GM23338 (cell line): ENCODE measurements at regions not wholly inside any gene's neighbourhood (a gene's known extent, or its start where the extent isn't known, plus 50 kb on each side); places are given as distances from the start of the nearest gene placed in this dataset.

ENCODE experiments used
- ATAC-seq: fragments of 200-7000 bp; cut with Tn5 transposase; 3 replicates; pipeline ENCODE4 v1.9.1; 2020
- DNase-seq: peaks from one replicate; pipeline ENCODE4 v3.0.0-alpha.2; 2015; ENCODE audit warnings: low spot score
- H2AFZ ChIP-seq: fragments of 200-600 bp; sonication (generic); 2 replicates; pipeline ENCODE4 v1.8.0; 2016; ENCODE audit warnings: antibody characterized with exemption, mild to moderate bottlenecking, moderate library complexity
- H3F3A ChIP-seq: fragments of 200-600 bp; sonication (generic); replicated peaks from 2 replicates; pipeline ENCODE4 v1.8.0; 2017; ENCODE audit warnings: antibody characterized with exemption, mixed run types, low read depth
- H3K27ac ChIP-seq: fragments of 200-600 bp; sonication (generic); 2 replicates; pipeline ENCODE4 v1.6.1; 2016; ENCODE audit warnings: low read depth
- H3K27me3 ChIP-seq: fragments of 200-600 bp; sonication (generic); 2 replicates; pipeline ENCODE4 v1.8.0; 2016; ENCODE audit warnings: mild to moderate bottlenecking, mixed run types, moderate library complexity; ENCODE audit not compliant: insufficient read depth
- H3K36me3 ChIP-seq: fragments of 200-600 bp; sonication (generic); 2 replicates; pipeline ENCODE4 v1.8.0; 2016; ENCODE audit warnings: mild to moderate bottlenecking; ENCODE audit not compliant: insufficient read depth
- H3K4me1 ChIP-seq: fragments of 200-600 bp; sonication (generic); 2 replicates; pipeline ENCODE4 v1.8.0; 2016; ENCODE audit warnings: mild to moderate bottlenecking, moderate library complexity; ENCODE audit not compliant: insufficient read depth
- H3K4me2 ChIP-seq: fragments of 200-600 bp; sonication (generic); 2 replicates; pipeline ENCODE4 v1.7.1; 2017; ENCODE audit warnings: mixed run types
- H3K4me3 ChIP-seq: fragments of 200-600 bp; sonication (generic); 2 replicates; pipeline ENCODE4 v1.6.1; 2016; ENCODE audit warnings: mixed run types
- H3K79me2 ChIP-seq: fragments of 200-600 bp; sonication (generic); replicated peaks from 2 replicates; pipeline ENCODE4 v1.8.0; 2017; ENCODE audit warnings: mild to moderate bottlenecking; ENCODE audit not compliant: insufficient read depth
- H3K9me2 ChIP-seq: fragments of 200-600 bp; sonication (generic); 2 replicates; pipeline ENCODE4 v1.8.0; 2017; ENCODE audit not compliant: insufficient read depth
- H4K20me1 ChIP-seq: fragments of 200-600 bp; sonication (generic); replicated peaks from 2 replicates; pipeline ENCODE4 v1.8.0; 2017; ENCODE audit warnings: mild to moderate bottlenecking; ENCODE audit not compliant: insufficient read depth
- H3K27ac Mint-ChIP-seq: 2 replicates; pipeline ENCODE4 v1.8.0; 2020; ENCODE audit warnings: inconsistent platforms, mild to moderate bottlenecking, moderate library complexity, mixed read lengths
- H3K27me3 Mint-ChIP-seq: 3 replicates; pipeline ENCODE4 v1.8.0; 2022; ENCODE audit warnings: low read depth, mild to moderate bottlenecking, moderate library complexity, mixed read lengths, inconsistent platforms; ENCODE audit not compliant: insufficient read depth, poor library complexity
- H3K36me3 Mint-ChIP-seq: 3 replicates; pipeline ENCODE4 v1.8.0; 2021; ENCODE audit warnings: low read depth, mild to moderate bottlenecking, inconsistent platforms, moderate library complexity, mixed read lengths
- H3K4me1 Mint-ChIP-seq: 3 replicates; pipeline ENCODE4 v1.8.0; 2020; ENCODE audit warnings: mild to moderate bottlenecking, inconsistent platforms, mixed read lengths
- H3K4me3 Mint-ChIP-seq: 3 replicates; pipeline ENCODE4 v1.8.0; 2021; ENCODE audit warnings: moderate library complexity, mild to moderate bottlenecking, inconsistent platforms, mixed read lengths
- H3K9me3 Mint-ChIP-seq: 3 replicates; pipeline ENCODE4 v1.8.0; 2020; ENCODE audit warnings: moderate library complexity, mild to moderate bottlenecking, inconsistent platforms, mixed read lengths
- CREB1 ChIP-seq: fragments of 250-450 bp; sonication (Bioruptor Pico); IDR thresholded peaks from 2 replicates; pipeline ENCODE4 v1.5.0; 2020; ENCODE audit warnings: low read depth, mild to moderate bottlenecking, moderate library complexity
- CTCF ChIP-seq, 2 experiments: fragments of 200-600 bp in 1 of 2; sonication (generic) in 1 of 2; conservative IDR thresholded peaks; 2 replicates each; pipeline versions ENCODE4 v1.5.1 to v1.6.1; 2016 to 2017; ENCODE audit warnings: antibody characterized with exemption in 2 of 2, low read depth in 2 of 2, mild to moderate bottlenecking in 2 of 2, moderate library complexity in 1 of 2
- ETS1 ChIP-seq: IDR thresholded peaks from 2 replicates; pipeline ENCODE4 v1.6.1; 2016; ENCODE audit warnings: antibody characterized with exemption
- EZH2 ChIP-seq: fragments of 200-600 bp; sonication (generic); IDR thresholded peaks from one replicate; pipeline ENCODE4 v1.8.0; 2017; ENCODE audit warnings: antibody characterized with exemption, mild to moderate bottlenecking, low read depth; ENCODE audit not compliant: unreplicated experiment
- EZH2phosphoT487 ChIP-seq: fragments of 200-600 bp; sonication (generic); IDR thresholded peaks from one replicate; pipeline ENCODE4 v1.8.1; 2018; ENCODE audit warnings: antibody characterized with exemption; ENCODE audit not compliant: unreplicated experiment
- JUNB ChIP-seq: IDR thresholded peaks from one replicate; pipeline ENCODE4 v1.6.1; 2016; ENCODE audit warnings: antibody characterized with exemption; ENCODE audit not compliant: unreplicated experiment
- NANOG ChIP-seq: IDR thresholded peaks from 2 replicates; pipeline ENCODE4 v1.6.1; 2016; ENCODE audit warnings: antibody characterized with exemption, borderline replicate concordance
- POLR2AphosphoS5 ChIP-seq: IDR thresholded peaks from 2 replicates; pipeline ENCODE4 v1.6.1; 2016; ENCODE audit warnings: antibody characterized with exemption, low read depth
- STAT1 ChIP-seq: IDR thresholded peaks from one replicate; pipeline ENCODE4 v1.6.1; 2016; ENCODE audit warnings: antibody characterized with exemption; ENCODE audit not compliant: unreplicated experiment
- ZNF114 ChIP-seq: fragments of 250-450 bp; sonication (Bioruptor Pico); IDR thresholded peaks from 2 replicates; pipeline ENCODE4 v1.5.0; 2020; ENCODE audit warnings: mild to moderate bottlenecking, moderate library complexity
- ZNF462 ChIP-seq: fragments of 250-450 bp; sonication (Bioruptor Pico); IDR thresholded peaks from 2 replicates; pipeline ENCODE4 v1.5.0; 2020; ENCODE audit warnings: mild to moderate bottlenecking, moderate library complexity
- TF ChIP-seq, protein P1 (sequence below): IDR thresholded peaks from one replicate; pipeline ENCODE4 v1.6.1; 2018; ENCODE audit warnings: antibody characterized with exemption; ENCODE audit not compliant: unreplicated experiment

DNA sequence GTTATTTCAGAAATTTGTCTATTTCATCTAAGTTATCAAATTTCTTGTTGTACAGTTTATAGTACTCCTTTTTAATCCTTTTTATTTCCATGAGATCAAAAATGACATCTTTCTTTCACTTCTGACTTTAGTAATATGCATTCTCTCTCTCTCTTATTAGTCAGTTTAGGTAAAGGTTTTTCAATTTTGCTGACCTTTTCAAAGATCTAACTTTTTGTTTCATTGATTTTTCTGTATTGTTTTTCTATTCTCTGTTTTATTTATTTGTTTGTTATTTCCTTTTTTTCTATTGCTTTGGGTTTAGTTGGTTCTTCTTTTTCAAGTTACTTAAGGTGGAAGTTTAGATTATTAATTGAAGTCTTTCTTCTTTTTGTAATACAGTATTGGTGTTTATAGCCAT is 294.2 kb downstream of the CCDC85A start:
- no peak overlapping the region for H3K4me3 Mint-ChIP-seq
- peaks cover 20% of the 10 kb centered on the region for H3K4me1 Mint-ChIP-seq
- Histone ChIP-seq H4K20me1 (no peaks in the 10 kb centered on the region), H3K27ac (no peak overlapping the region), H3K4me3 (no peak overlapping the region), H3K36me3 (no peaks in the 10 kb centered on the region), H3K4me1 (peaks cover 12% of the 10 kb centered on the region), H3K79me2 (no peaks in the 10 kb centered on the region), H3K9me2 (peaks cover 3% of the 10 kb centered on the region; the same call in 1 of the 2 replicates), H2AFZ (no peak overlapping the region), H3F3A (no peaks in the 10 kb centered on the region), H3K4me2 (no peak overlapping the region), H3K27me3 (no peaks in the 10 kb centered on the region)
- TF ChIP-seq NANOG = no peak
- TF ChIP-seq EZH2 = no peak
- no peak for TF ChIP-seq ETS1
- TF ChIP-seq STAT1 = no peak
- no peak for TF ChIP-seq EZH2phosphoT487
- no peak for TF ChIP-seq JUNB
- TF ChIP-seq, protein P1, sequence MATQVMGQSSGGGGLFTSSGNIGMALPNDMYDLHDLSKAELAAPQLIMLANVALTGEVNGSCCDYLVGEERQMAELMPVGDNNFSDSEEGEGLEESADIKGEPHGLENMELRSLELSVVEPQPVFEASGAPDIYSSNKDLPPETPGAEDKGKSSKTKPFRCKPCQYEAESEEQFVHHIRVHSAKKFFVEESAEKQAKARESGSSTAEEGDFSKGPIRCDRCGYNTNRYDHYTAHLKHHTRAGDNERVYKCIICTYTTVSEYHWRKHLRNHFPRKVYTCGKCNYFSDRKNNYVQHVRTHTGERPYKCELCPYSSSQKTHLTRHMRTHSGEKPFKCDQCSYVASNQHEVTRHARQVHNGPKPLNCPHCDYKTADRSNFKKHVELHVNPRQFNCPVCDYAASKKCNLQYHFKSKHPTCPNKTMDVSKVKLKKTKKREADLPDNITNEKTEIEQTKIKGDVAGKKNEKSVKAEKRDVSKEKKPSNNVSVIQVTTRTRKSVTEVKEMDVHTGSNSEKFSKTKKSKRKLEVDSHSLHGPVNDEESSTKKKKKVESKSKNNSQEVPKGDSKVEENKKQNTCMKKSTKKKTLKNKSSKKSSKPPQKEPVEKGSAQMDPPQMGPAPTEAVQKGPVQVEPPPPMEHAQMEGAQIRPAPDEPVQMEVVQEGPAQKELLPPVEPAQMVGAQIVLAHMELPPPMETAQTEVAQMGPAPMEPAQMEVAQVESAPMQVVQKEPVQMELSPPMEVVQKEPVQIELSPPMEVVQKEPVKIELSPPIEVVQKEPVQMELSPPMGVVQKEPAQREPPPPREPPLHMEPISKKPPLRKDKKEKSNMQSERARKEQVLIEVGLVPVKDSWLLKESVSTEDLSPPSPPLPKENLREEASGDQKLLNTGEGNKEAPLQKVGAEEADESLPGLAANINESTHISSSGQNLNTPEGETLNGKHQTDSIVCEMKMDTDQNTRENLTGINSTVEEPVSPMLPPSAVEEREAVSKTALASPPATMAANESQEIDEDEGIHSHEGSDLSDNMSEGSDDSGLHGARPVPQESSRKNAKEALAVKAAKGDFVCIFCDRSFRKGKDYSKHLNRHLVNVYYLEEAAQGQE = no peak
- no peak for TF ChIP-seq CTCF (conservative IDR thresholded peaks at IDR 0.05; ENCODE audit: low read depth in 2 of 2)
- TF ChIP-seq ZNF462 = no peak
- TF ChIP-seq ZNF114 (CRISPR knock-in tag) = no peak
- TF ChIP-seq CREB1 (CRISPR knock-in tag) = no peak
- no peak for TF ChIP-seq POLR2AphosphoS5
- DNase-seq (no peak), ATAC-seq (no peak)
- H3K9me3 Mint-ChIP-seq = no peaks in the 10 kb centered on the region
- no peaks in the 10 kb centered on the region for H3K27me3 Mint-ChIP-seq
- H3K36me3 Mint-ChIP-seq = no peaks in the 10 kb centered on the region
- no peak overlapping the region for H3K27ac Mint-ChIP-seq
